ENCODE measurements at regions not wholly inside any gene's neighbourhood (a gene's known extent, or its start where the extent isn't known, plus 50 kb on each side); places are given as distances from the start of the nearest gene placed in this dataset.

DNA sequence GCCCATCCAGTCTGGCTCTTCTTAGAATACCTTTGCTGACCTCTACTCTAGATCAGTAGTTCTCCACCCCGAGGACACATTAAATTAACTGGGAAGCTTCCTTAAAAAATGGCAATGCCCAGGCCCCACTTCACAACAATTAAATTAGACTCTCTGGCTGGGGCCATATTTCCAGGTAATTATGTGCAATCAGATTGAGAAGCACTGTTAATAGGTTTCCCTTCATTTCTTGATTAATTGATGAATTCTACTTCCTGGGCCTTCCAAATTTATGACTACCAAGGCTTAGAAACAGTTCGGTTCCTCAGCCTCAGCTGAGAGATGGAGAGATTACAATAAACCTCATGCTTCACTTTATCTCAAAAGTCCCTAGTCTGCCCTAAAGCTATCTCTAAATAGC, 71.7 kb upstream of the LIMCH1 start:
- TF ChIP-seq, protein P1, sequence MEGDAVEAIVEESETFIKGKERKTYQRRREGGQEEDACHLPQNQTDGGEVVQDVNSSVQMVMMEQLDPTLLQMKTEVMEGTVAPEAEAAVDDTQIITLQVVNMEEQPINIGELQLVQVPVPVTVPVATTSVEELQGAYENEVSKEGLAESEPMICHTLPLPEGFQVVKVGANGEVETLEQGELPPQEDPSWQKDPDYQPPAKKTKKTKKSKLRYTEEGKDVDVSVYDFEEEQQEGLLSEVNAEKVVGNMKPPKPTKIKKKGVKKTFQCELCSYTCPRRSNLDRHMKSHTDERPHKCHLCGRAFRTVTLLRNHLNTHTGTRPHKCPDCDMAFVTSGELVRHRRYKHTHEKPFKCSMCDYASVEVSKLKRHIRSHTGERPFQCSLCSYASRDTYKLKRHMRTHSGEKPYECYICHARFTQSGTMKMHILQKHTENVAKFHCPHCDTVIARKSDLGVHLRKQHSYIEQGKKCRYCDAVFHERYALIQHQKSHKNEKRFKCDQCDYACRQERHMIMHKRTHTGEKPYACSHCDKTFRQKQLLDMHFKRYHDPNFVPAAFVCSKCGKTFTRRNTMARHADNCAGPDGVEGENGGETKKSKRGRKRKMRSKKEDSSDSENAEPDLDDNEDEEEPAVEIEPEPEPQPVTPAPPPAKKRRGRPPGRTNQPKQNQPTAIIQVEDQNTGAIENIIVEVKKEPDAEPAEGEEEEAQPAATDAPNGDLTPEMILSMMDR (IDR thresholded peaks at IDR 0.05) = no peak
- no peak for TF ChIP-seq POLR2A (IDR thresholded peaks at IDR 0.05)
